Neural cell (in vitro differentiated cells): ENCODE measurements at regions not wholly inside any gene's neighbourhood (a gene's known extent, or its start where the extent isn't known, plus 50 kb on each side); places are given as distances from the start of the nearest gene placed in this dataset.

Experiments
- CTCF ChIP-seq: fragments of 450-650 bp; IDR thresholded peaks from 2 replicates; pipeline ENCODE4 v1.5.1; 2014; ENCODE audit warnings: antibody characterized with exemption, mild to moderate bottlenecking, moderate library complexity; ENCODE audit not compliant: poor library complexity, severe bottlenecking
- EZH2 ChIP-seq: fragments of 200-600, 300-800 bp; shearing (Covaris generic), sonication (generic); IDR thresholded peaks from 2 replicates; pipeline ENCODE4 v1.6.1; 2014; ENCODE audit warnings: antibody characterized with exemption, low read length, borderline replicate concordance, mild to moderate bottlenecking; ENCODE audit not compliant: insufficient read depth, poor library complexity, severe bottlenecking
- POLR2AphosphoS5 ChIP-seq: IDR thresholded peaks from 2 replicates; pipeline ENCODE4 v1.6.1; 2012
- RAD21 ChIP-seq: fragments of 450-650 bp; conservative IDR thresholded peaks from 2 replicates; pipeline ENCODE4 v1.6.1; 2014; ENCODE audit warnings: antibody characterized with exemption, mild to moderate bottlenecking, moderate library complexity
- REST ChIP-seq: IDR thresholded peaks from 2 replicates; pipeline ENCODE4 v1.6.1; 2012; ENCODE audit warnings: borderline replicate concordance
- TAF1 ChIP-seq: IDR thresholded peaks from 2 replicates; pipeline ENCODE4 v1.6.1; 2012; ENCODE audit warnings: low read depth

GRCh38 chr6:11291582-11291981, 59.1 kb upstream of the NEDD9 start:
- TF ChIP-seq CTCF: no peak
- no peak for TF ChIP-seq POLR2AphosphoS5
- TF ChIP-seq TAF1: no peak
- no peak for TF ChIP-seq REST
- no peak for TF ChIP-seq EZH2
- no peak for TF ChIP-seq RAD21
